H1 (cell line): ENCODE measurements at regions not wholly inside any gene's neighbourhood (a gene's known extent, or its start where the extent isn't known, plus 50 kb on each side); places are given as distances from the start of the nearest gene placed in this dataset.
A peak's percentile ranks its signal among the peaks of the same experiment; 100 is the strongest.

Experiments used
- CTCF ChIA-PET: fragments of 300-600 bp; sonication (Branson Sonifier 250); formaldehyde crosslinking; loops from one replicate; lab custom pipeline; 2021; ENCODE audit not compliant: partially characterized antibody; lab: Charles Lee
- POLR2A ChIA-PET: fragments of 300-600 bp; sonication (Branson Sonifier 250); formaldehyde crosslinking; loops from one replicate; lab custom pipeline; 2021; ENCODE audit warnings: inconsistent platforms; ENCODE audit not compliant: partially characterized antibody; lab: Charles Lee
- DNase-seq, 2 experiments: peaks; one replicate each; pipeline versions ENCODE4 v3.0.0 to v3.0.0-alpha.2; 2010 to 2022; ENCODE audit warnings: low spot score in 2 of 2, low read depth in 1 of 2, mixed read lengths in 1 of 2
- FAIRE-seq: peaks from 2 replicates; lab custom pipeline; 2011; peaks lifted over from hg19 to GRCh38; lab: Jason Lieb, UNC
- H2AFZ ChIP-seq: 2 replicates; pipeline ENCODE4 v1.8.1; 2012; ENCODE audit warnings: low read length, inconsistent platforms
- H2AK5ac ChIP-seq: 2 replicates; pipeline ENCODE4 v1.6.1; 2013; ENCODE audit warnings: low read depth, low read length
- H2BK120ac ChIP-seq: replicated peaks from 2 replicates; pipeline ENCODE3; 2013; ENCODE audit warnings: low read depth, low read length, inconsistent platforms
- H2BK12ac ChIP-seq: 2 replicates; pipeline ENCODE4 v1.6.1; 2013; ENCODE audit warnings: low read depth, low read length
- H2BK15ac ChIP-seq: 2 replicates; pipeline ENCODE4 v1.6.1; 2013; ENCODE audit warnings: low read length
- H2BK20ac ChIP-seq: 2 replicates; pipeline ENCODE4 v1.6.1; 2013; ENCODE audit warnings: low read length
- H2BK5ac ChIP-seq: 2 replicates; pipeline ENCODE4 v1.6.1; 2013; ENCODE audit warnings: low read depth, low read length
- H3K14ac ChIP-seq: 2 replicates; pipeline ENCODE4 v1.6.1; 2013; ENCODE audit warnings: inconsistent platforms; ENCODE audit not compliant: insufficient read length
- H3K18ac ChIP-seq: 2 replicates; pipeline ENCODE4 v1.6.1; 2013; ENCODE audit warnings: low read length; ENCODE audit errors: extremely low read depth
- H3K23ac ChIP-seq: 2 replicates; pipeline ENCODE4 v1.6.1; 2013; ENCODE audit warnings: inconsistent platforms; ENCODE audit not compliant: insufficient read length
- H3K23me2 ChIP-seq: 2 replicates; pipeline ENCODE4 v1.6.1; 2013; ENCODE audit warnings: low read depth, low read length
- H3K27ac ChIP-seq: 2 replicates; pipeline ENCODE4 v1.6.1; 2011; ENCODE audit warnings: low read depth, low read length, inconsistent platforms
- H3K27me3 ChIP-seq, 4 experiments: replicated peaks in 1 of 4; 1 replicate in 1 of 4; 2 replicates in 3 of 4; pipeline versions ENCODE4 v1.6.1 to v1.8.1; 2011 to 2013; ENCODE audit warnings: low read length in 3 of 4, mild to moderate bottlenecking in 3 of 4, inconsistent platforms in 2 of 4, mixed read lengths in 2 of 4, moderate library complexity in 1 of 4; ENCODE audit not compliant: control insufficient read depth in 3 of 4, insufficient read depth in 3 of 4; ENCODE audit errors: extremely low read depth in 1 of 4
- H3K36me3 ChIP-seq, 4 experiments: 2 replicates each; pipeline versions ENCODE4 v1.6.1 to v1.8.1; 2011 to 2013; ENCODE audit warnings: mild to moderate bottlenecking in 4 of 4, low read length in 3 of 4, moderate library complexity in 2 of 4, control low read depth in 1 of 4, inconsistent platforms in 1 of 4; ENCODE audit not compliant: insufficient read depth in 4 of 4, control insufficient read depth in 2 of 4
- H3K4ac ChIP-seq: replicated peaks from 2 replicates; pipeline ENCODE3; 2013; ENCODE audit warnings: low read length, low read depth, mixed read lengths, inconsistent platforms; ENCODE audit not compliant: insufficient read length
- H3K4me1 ChIP-seq, 4 experiments: replicated peaks in 1 of 4; 1 replicate in 1 of 4; 2 replicates in 3 of 4; pipeline versions ENCODE4 v1.6.1 to v1.8.1; 2011 to 2013; ENCODE audit warnings: low read length in 3 of 4, inconsistent platforms in 2 of 4, mixed read lengths in 1 of 4; ENCODE audit not compliant: insufficient read depth in 4 of 4, control insufficient read depth in 3 of 4
- H3K4me2 ChIP-seq, 2 experiments: 2 replicates each; pipeline versions ENCODE4 v1.6.1 to v1.8.1; 2011 to 2013; ENCODE audit warnings: low read depth in 2 of 2, low read length in 2 of 2, control low read depth in 1 of 2, inconsistent platforms in 1 of 2, mild to moderate bottlenecking in 1 of 2; ENCODE audit not compliant: insufficient read depth in 1 of 2
- H3K4me3 ChIP-seq, 4 experiments: fragments of 200-600, 300-600 bp in 1 of 4; sonication (generic), shearing (Covaris generic), sonication (Bioruptor Twin) in 1 of 4; 2 replicates each; pipeline versions ENCODE4 v1.5.1 to v1.8.1; 2011 to 2016; ENCODE audit warnings: low read length in 4 of 4, low read depth in 3 of 4, control low read depth in 2 of 4, inconsistent platforms in 2 of 4, mild to moderate bottlenecking in 2 of 4, mixed read lengths in 1 of 4, moderate library complexity in 1 of 4; ENCODE audit not compliant: insufficient read depth in 2 of 4; ENCODE audit errors: extremely low read depth in 1 of 4
- H3K56ac ChIP-seq: replicated peaks from 2 replicates; pipeline ENCODE3; 2013; ENCODE audit warnings: low read depth, mild to moderate bottlenecking, mixed read lengths, low read length, inconsistent platforms; ENCODE audit not compliant: insufficient read length
- H3K79me1 ChIP-seq: 2 replicates; pipeline ENCODE4 v1.6.1; 2013; ENCODE audit warnings: low read depth, low read length, control low read depth
- H3K79me2 ChIP-seq, 2 experiments: 2 replicates each; pipeline versions ENCODE4 v1.6.1 to v1.8.1; 2012 to 2013; ENCODE audit warnings: low read length in 2 of 2, mild to moderate bottlenecking in 2 of 2, inconsistent platforms in 1 of 2; ENCODE audit not compliant: insufficient read depth in 2 of 2, control insufficient read depth in 1 of 2
- H3K9ac ChIP-seq, 4 experiments: replicated peaks in 1 of 4; 1 replicate in 1 of 4; 2 replicates in 3 of 4; pipeline versions ENCODE4 v1.6.1 to v1.8.1; 2011 to 2013; ENCODE audit warnings: low read depth in 3 of 4, low read length in 3 of 4, control low read depth in 2 of 4, mild to moderate bottlenecking in 2 of 4, moderate library complexity in 2 of 4, inconsistent platforms in 1 of 4; ENCODE audit errors: extremely low read depth in 1 of 4
- H3K9me3 ChIP-seq, 2 experiments: 2 replicates each; pipeline versions ENCODE4 v1.6.1 to v1.8.1; 2012 to 2013; ENCODE audit warnings: mild to moderate bottlenecking in 2 of 2, moderate library complexity in 2 of 2, control low read depth in 1 of 2, inconsistent platforms in 1 of 2, low read depth in 1 of 2, low read length in 1 of 2, mixed read lengths in 1 of 2; ENCODE audit not compliant: insufficient read depth in 2 of 2
- H4K20me1 ChIP-seq, 2 experiments: replicated peaks in 1 of 2; 2 replicates each; pipeline versions ENCODE3 to v1.8.1; 2011 to 2013; ENCODE audit warnings: inconsistent platforms in 2 of 2, low read length in 2 of 2, mild to moderate bottlenecking in 1 of 2; ENCODE audit not compliant: insufficient read depth in 2 of 2, control insufficient read depth in 1 of 2
- H4K5ac ChIP-seq: 2 replicates; pipeline ENCODE4 v1.6.1; 2013; ENCODE audit warnings: low read length, low read depth, mixed read lengths, inconsistent platforms; ENCODE audit not compliant: insufficient read length
- H4K8ac ChIP-seq: 2 replicates; pipeline ENCODE4 v1.8.0; 2013; ENCODE audit warnings: mild to moderate bottlenecking, moderate library complexity, low read length, inconsistent platforms; ENCODE audit not compliant: insufficient read depth; ENCODE audit errors: extremely low read depth
- H4K91ac ChIP-seq: replicated peaks from 2 replicates; pipeline ENCODE3; 2013; ENCODE audit warnings: low read length, mixed read lengths, inconsistent platforms; ENCODE audit not compliant: insufficient read length
- ASH2L ChIP-seq: fragments of 200-600, 300-600 bp; sonication (generic); IDR thresholded peaks from one replicate; pipeline ENCODE4 v1.7.1; 2017; ENCODE audit warnings: low read length
- CEBPB ChIP-seq: IDR thresholded peaks from 2 replicates; pipeline ENCODE4 v1.6.1; 2012; ENCODE audit warnings: low read depth, low read length
- CTBP2 ChIP-seq: IDR thresholded peaks from 2 replicates; pipeline ENCODE4 v1.7.0; 2011; ENCODE audit warnings: borderline replicate concordance, mild to moderate bottlenecking, moderate library complexity, mixed read lengths, low read length; ENCODE audit not compliant: insufficient read depth, insufficient read length
- EGR1 ChIP-seq: IDR thresholded peaks from 2 replicates; pipeline ENCODE4 v1.6.1; 2011; ENCODE audit warnings: low read depth, low read length, borderline replicate concordance
- KDM1A ChIP-seq: fragments of 200-600, 300-600 bp; sonication (generic); IDR thresholded peaks from 2 replicates; pipeline ENCODE4 v1.7.1; 2016; ENCODE audit warnings: mild to moderate bottlenecking, low read length, borderline replicate concordance
- NANOG ChIP-seq: IDR thresholded peaks from 2 replicates; pipeline ENCODE4 v1.6.1; 2011; ENCODE audit warnings: low read length, low read depth, mild to moderate bottlenecking, inconsistent platforms; ENCODE audit not compliant: insufficient read depth, poor library complexity, severe bottlenecking
- PHF8 ChIP-seq: fragments of 200-600 bp; sonication (generic); conservative IDR thresholded peaks from 2 replicates; pipeline ENCODE4 v1.7.1; 2012; ENCODE audit warnings: low read depth, mild to moderate bottlenecking, inconsistent platforms, low read length, moderate library complexity
- RAD21 ChIP-seq, 2 experiments: IDR thresholded peaks in 1 of 2; conservative IDR thresholded peaks in 1 of 2; 2 replicates each; pipeline ENCODE4 v1.6.1; 2011; ENCODE audit warnings: low read depth in 2 of 2, low read length in 2 of 2, improper control_type of control experiment in 1 of 2, inconsistent platforms in 1 of 2, mild to moderate bottlenecking in 1 of 2, moderate library complexity in 1 of 2
- RFX5 ChIP-seq: IDR thresholded peaks from 2 replicates; pipeline ENCODE4 v1.6.1; 2011; ENCODE audit warnings: low read depth, low read length, improper control_type of control experiment, borderline replicate concordance
- SIRT6 ChIP-seq: IDR thresholded peaks from one replicate; pipeline ENCODE4 v1.7.1; 2012; ENCODE audit warnings: low read length, inconsistent platforms
- TAF7 ChIP-seq: optimal IDR thresholded peaks from 2 replicates; pipeline ENCODE3; 2011; ENCODE audit warnings: low read depth, mild to moderate bottlenecking, inconsistent platforms, low read length, moderate library complexity, borderline replicate concordance
- USF2 ChIP-seq: IDR thresholded peaks from 2 replicates; pipeline ENCODE4 v1.6.1; 2011; ENCODE audit warnings: low read length, improper control_type of control experiment
- WGBS, 2 experiments: shearing (Covaris generic) in 1 of 2; methylation state at CpG; one replicate each; pipeline versions ENCODE4 v1.1.6 to v1.1.7; 2013 to 2015; ENCODE audit warnings: low lambda C conversion rate in 2 of 2, mixed read lengths in 2 of 2, inconsistent platforms in 1 of 2, low coverage in 1 of 2, missing lambda C conversion rate in 1 of 2; ENCODE audit not compliant: insufficient replicate concordance in 2 of 2, insufficient coverage in 1 of 2, insufficient read length in 1 of 2; ENCODE audit errors: extremely low coverage in 1 of 2, missing lambda C conversion rate in 1 of 2; 5-methylcytosine and 5-hydroxymethylcytosine counted together

GRCh38 chr16:51289336-51289735 is 138.3 kb upstream of the SALL1 start:
- Histone ChIP-seq H3K27ac (no peak overlapping the region), H3K36me3 (no peaks in the 10 kb centered on the region), H3K23ac (no peak overlapping the region), H3K27me3 (peaks cover 0 to 2% (median 0%) of the 10 kb centered on the region in 4 experiments; a peak in 1 of 7 replicates), H2BK120ac (peak overlapping the region; percentile 21), H2BK5ac (peak overlapping the region; percentile 87; the same call in 1 of the 2 replicates), H2BK20ac (peak overlapping the region; percentile 97; the same call in 1 of the 2 replicates), H3K79me1 (no peaks in the 10 kb centered on the region)
- CTCF ChIA-PET: interaction anchor here (1.2 to 1.6 kb wide), 3 partner anchors 48 to 483 kb away, joined by 3 read pairs; no protein-coding TSS in a partner anchor
- WGBS, 2 experiments: 79% methylated on average over 3 of the region's 3 CpGs; no CpG with 5 or more reads in 1 of the 2 experiments
- TF ChIP-seq EGR1 (no peak), SIRT6 (no peak), ASH2L (no peak), TAF7 (no peak), CEBPB (no peak), RFX5 (no peak), KDM1A (no peak), PHF8 (no peak), USF2 (no peak), RAD21 (IDR thresholded peaks at IDR 0.05 in 1 of 2, conservative IDR thresholded peaks at IDR 0.05 in 1 of 2; ENCODE audit: low read depth in 2 of 2, low read length in 2 of 2) (no peak), CTBP2 (no peak), NANOG (no peak)
- TF ChIP-seq, all 59 proteins: peak for 0
- H3K56ac ChIP-seq: no peak overlapping the region
- no peak overlapping the region for H2AK5ac ChIP-seq
- H2BK12ac ChIP-seq: peak overlapping the region; percentile 94
- no peak overlapping the region for H3K4me3 ChIP-seq
- H3K14ac ChIP-seq: no peak overlapping the region
- H4K91ac ChIP-seq: peak overlapping the region; percentile 63
- no peak for DNase-seq
- no peak overlapping the region for H2AFZ ChIP-seq
- no peak overlapping the region for H3K9ac ChIP-seq
- H2BK15ac ChIP-seq: peak overlapping the region; percentile 53; the same call in 1 of the 2 replicates
- H3K4me1 ChIP-seq: peaks cover 0 to 13% (median 7%) of the 10 kb centered on the region in 4 experiments; a peak in 4 of 7 replicates
- no peaks in the 10 kb centered on the region for H4K20me1 ChIP-seq
- H4K8ac ChIP-seq: no peak overlapping the region
- POLR2A ChIA-PET: no interaction called here
- no peaks in the 10 kb centered on the region for H3K79me2 ChIP-seq
- no peak overlapping the region for H3K4me2 ChIP-seq
- H3K9me3 ChIP-seq: peaks cover 0 to 6% of the 10 kb centered on the region in 2 experiments; a peak in 1 of 4 replicates
- no peak for FAIRE-seq
- H3K18ac ChIP-seq: peak overlapping the region; percentile 48; the same call in 1 of the 2 replicates
- H3K4ac ChIP-seq: no peak overlapping the region
- no peak overlapping the region for H4K5ac ChIP-seq
- H3K23me2 ChIP-seq: no peaks in the 10 kb centered on the region
